ENCODE measurements at regions not wholly inside any gene's neighbourhood (a gene's known extent, or its start where the extent isn't known, plus 50 kb on each side); places are given as distances from the start of the nearest gene placed in this dataset.

DNA sequence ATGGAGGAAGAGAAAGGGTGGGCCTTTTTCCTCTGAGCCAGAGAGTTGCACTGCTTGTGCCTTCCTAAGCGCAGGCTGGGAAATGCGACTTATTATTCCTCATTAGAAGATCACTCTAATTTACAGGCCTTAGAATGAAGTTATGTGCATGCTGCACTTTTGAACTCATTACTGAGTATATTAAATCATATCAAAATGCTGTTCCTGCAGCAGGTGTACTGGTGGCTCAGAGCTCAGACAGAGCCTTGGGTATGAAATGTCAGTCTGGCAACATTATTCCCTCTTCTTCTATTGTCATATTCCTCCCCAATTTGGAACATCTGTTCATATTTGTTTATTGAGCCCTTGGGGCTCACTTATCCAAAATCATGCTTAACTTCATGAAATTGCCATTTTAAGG, 85.5 kb downstream of the ADCYAP1 start:
- TF ChIP-seq, protein P1, sequence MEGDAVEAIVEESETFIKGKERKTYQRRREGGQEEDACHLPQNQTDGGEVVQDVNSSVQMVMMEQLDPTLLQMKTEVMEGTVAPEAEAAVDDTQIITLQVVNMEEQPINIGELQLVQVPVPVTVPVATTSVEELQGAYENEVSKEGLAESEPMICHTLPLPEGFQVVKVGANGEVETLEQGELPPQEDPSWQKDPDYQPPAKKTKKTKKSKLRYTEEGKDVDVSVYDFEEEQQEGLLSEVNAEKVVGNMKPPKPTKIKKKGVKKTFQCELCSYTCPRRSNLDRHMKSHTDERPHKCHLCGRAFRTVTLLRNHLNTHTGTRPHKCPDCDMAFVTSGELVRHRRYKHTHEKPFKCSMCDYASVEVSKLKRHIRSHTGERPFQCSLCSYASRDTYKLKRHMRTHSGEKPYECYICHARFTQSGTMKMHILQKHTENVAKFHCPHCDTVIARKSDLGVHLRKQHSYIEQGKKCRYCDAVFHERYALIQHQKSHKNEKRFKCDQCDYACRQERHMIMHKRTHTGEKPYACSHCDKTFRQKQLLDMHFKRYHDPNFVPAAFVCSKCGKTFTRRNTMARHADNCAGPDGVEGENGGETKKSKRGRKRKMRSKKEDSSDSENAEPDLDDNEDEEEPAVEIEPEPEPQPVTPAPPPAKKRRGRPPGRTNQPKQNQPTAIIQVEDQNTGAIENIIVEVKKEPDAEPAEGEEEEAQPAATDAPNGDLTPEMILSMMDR (IDR thresholded peaks at IDR 0.05; ENCODE audit: control insufficient read depth, extremely low read depth, insufficient read depth), result no peak

DNA sequence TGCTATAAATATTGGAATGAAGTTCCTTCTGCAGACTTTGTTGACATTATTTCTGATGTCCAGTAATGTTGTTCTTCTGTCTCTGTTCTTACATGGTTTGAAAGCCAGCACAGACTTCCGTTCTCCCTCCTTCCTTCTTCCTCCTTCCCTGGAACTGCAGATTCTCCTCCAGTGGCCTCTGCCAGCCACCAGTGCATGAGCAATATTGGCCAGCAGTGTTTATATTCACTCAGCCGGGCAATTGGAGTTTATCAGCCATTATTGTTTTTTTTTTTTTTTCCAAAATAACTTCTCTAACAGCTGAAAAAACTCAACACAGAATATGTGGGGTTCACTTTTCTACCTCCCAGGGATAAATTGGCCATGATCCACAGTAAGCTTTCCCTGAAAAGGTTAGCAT, 86.8 kb downstream of the ADCYAP1 start:
- DNase-seq (ENCODE audit: low read depth), result no peak
- TF ChIP-seq, protein P1 (IDR thresholded peaks at IDR 0.05; ENCODE audit: control insufficient read depth, extremely low read depth, insufficient read depth), result no peak
- no peak overlapping the region for H3K4me3 ChIP-seq (ENCODE audit: low read depth, low read length)

More for the DNA sequence above, 85.5 kb downstream of the ADCYAP1 start:
- no peak for DNase-seq (ENCODE audit: low read depth)
- no peak overlapping the region for H3K4me3 ChIP-seq (ENCODE audit: low read depth, low read length)

DNA sequence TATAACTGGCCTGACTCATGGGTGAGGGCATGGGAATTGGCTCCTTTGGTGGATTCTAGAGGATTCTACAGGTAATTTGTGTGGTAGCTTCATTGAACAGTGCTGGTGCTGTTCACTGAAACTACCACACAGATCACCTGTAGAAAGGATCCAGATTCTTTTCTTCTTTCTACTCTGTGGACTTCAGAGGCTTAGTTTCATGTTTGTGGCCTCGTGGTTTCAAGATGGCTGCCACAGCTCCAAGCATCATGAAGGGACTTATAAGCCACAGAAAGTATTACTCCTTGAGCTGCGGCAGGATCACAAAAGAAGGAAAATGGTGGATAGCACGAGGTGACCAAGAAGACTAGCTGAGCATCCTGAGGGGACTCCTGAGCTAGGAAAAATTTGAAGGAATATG, 88.9 kb downstream of the ADCYAP1 start:
- H3K4me3 ChIP-seq (ENCODE audit: low read depth, low read length), result no peak overlapping the region
- TF ChIP-seq, protein P1 (IDR thresholded peaks at IDR 0.05; ENCODE audit: control insufficient read depth, extremely low read depth, insufficient read depth), result no peak
- DNase-seq (ENCODE audit: low read depth), result no peak

DNA sequence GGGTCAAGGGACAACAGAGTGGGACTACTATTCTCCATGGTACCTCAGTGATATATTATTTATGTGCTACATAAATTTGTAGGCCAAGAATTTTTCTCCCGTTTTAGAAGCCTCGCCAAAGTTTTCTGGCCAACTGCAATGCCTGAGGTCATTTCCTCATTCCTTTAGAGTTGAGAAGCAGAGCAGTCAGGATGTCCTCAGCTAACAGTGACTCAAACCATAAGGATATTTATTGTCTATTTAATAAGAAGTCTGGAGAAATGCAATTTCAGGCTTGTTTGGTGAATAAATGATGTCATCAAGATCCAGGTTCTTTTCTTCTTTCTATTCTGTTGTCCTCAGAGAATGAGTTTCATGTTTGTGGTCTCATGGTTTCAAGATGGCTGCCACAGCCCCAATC, 91.0 kb downstream of the ADCYAP1 start:
- TF ChIP-seq, protein P1 (IDR thresholded peaks at IDR 0.05; ENCODE audit: control insufficient read depth, extremely low read depth, insufficient read depth), result no peak
- DNase-seq (ENCODE audit: low read depth), result no peak
- H3K4me3 ChIP-seq (ENCODE audit: low read depth, low read length), result no peak overlapping the region

DNA sequence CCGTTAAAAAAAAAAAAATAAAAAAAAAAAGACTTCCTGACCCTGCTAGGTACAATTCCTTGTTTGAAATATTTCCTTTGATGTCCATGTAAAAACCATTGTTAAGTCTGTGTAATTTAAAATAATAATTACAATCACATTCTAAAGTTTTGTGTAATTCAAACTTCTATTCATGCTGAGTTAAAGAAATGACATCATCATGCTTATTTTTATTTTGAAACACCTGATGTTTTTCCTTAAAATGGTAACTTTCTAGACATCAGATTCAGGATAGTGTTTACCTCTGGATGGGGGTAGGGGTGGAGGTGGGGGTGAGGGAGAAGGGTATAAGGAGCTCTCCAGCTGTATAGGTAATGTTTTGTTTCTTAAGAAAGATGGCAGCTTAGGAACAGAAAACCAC, 92.8 kb downstream of the ADCYAP1 start:
- TF ChIP-seq, protein P1 (IDR thresholded peaks at IDR 0.05; ENCODE audit: control insufficient read depth, extremely low read depth, insufficient read depth), result no peak
- H3K4me3 ChIP-seq (ENCODE audit: low read depth, low read length), result no peak overlapping the region
- no peak for DNase-seq (ENCODE audit: low read depth)

DNA sequence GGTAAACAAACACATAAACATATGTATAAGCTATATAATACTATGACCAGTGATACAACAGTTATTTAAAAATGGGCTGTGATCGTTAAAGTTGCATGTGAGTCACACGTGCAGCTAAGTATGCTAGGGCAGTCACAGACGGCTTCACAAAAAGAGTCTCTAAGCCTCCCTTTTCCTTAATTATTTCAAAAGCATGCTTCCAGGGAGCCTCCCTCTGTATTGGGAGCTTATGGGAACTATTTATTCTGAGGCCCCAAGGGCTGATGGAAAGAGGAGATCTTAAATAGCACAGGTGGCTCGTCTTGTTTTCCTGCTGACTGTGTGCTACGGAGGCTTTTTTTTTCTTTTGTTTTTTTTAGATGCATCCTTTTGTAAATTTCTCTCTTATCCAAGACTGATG, 94.3 kb downstream of the ADCYAP1 start:
- no peak for DNase-seq (ENCODE audit: low read depth)
- H3K4me3 ChIP-seq (ENCODE audit: low read depth, low read length), result no peak overlapping the region
- TF ChIP-seq, protein P1 (IDR thresholded peaks at IDR 0.05; ENCODE audit: control insufficient read depth, extremely low read depth, insufficient read depth), result no peak

DNA sequence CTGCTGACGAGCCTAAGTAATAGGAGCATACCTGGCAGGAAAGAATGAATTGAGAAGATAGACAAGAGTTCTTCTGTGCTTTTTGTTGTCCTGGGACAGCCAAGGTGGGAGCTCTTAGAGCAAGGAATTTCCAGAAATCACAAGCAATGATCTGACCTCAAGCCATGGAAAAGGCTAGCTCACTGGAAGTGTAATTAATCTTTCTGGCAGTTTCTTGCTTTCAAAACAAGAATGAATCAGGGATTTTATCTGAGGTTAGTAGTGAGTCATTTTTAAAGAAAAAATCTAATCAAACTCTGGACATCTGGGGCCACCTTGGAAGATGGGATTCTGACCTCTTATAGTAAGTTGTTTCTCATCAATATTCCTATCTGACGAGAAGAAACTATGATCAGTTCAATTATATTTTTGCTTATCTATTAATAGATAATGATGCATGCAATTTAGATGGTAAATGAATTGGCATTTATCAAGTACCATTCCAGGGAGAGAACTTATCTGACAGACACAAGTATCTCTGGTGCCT, 98.0 kb downstream of the ADCYAP1 start:
- TF ChIP-seq, protein P1 (IDR thresholded peaks at IDR 0.05; ENCODE audit: control insufficient read depth, extremely low read depth, insufficient read depth), result no peak
- no peak overlapping the region for H3K4me3 ChIP-seq (ENCODE audit: low read depth, low read length)
- DNase-seq (ENCODE audit: low read depth), result no peak
